ENCODE measurements at regions not wholly inside any gene's neighbourhood (a gene's known extent, or its start where the extent isn't known, plus 50 kb on each side); places are given as distances from the start of the nearest gene placed in this dataset.

GRCh38 chr6:19536838-19537237, 300.3 kb upstream of the ID4 start:
- TF ChIP-seq, protein P1, sequence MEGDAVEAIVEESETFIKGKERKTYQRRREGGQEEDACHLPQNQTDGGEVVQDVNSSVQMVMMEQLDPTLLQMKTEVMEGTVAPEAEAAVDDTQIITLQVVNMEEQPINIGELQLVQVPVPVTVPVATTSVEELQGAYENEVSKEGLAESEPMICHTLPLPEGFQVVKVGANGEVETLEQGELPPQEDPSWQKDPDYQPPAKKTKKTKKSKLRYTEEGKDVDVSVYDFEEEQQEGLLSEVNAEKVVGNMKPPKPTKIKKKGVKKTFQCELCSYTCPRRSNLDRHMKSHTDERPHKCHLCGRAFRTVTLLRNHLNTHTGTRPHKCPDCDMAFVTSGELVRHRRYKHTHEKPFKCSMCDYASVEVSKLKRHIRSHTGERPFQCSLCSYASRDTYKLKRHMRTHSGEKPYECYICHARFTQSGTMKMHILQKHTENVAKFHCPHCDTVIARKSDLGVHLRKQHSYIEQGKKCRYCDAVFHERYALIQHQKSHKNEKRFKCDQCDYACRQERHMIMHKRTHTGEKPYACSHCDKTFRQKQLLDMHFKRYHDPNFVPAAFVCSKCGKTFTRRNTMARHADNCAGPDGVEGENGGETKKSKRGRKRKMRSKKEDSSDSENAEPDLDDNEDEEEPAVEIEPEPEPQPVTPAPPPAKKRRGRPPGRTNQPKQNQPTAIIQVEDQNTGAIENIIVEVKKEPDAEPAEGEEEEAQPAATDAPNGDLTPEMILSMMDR (IDR thresholded peaks at IDR 0.05) = no peak
- no peak for TF ChIP-seq POLR2AphosphoS5 (IDR thresholded peaks at IDR 0.05)

Measured in sigmoid colon (tissue), 4 donors.